ENCODE measurements at regions not wholly inside any gene's neighbourhood (a gene's known extent, or its start where the extent isn't known, plus 50 kb on each side); places are given as distances from the start of the nearest gene placed in this dataset.
"Not testable (repeated sequence)": the region's sequence is repeated elsewhere in the genome, so short reads cannot be mapped to it uniquely, and the experiment has no call there.

- no peaks in the 10 kb centered on the region for H3K9me3 ChIP-seq
- 75% methylated on average over 1 of the region's 1 CpG for WGBS (ENCODE audit: insufficient coverage)
- Mint-ChIP-seq H3K27me3 (peaks cover 0 to 5% of the 10 kb centered on the region in 2 donors), H3K9me3 (no peaks in the 10 kb centered on the region), H3K4me1 (no peaks in the 10 kb centered on the region), H3K27ac (no peak overlapping the region), H3K4me3 (no peak overlapping the region), H3K36me3 (no peaks in the 10 kb centered on the region)
- H3K27ac ChIP-seq (ENCODE audit: low read length) = no peak overlapping the region
- H3K27me3 ChIP-seq (replicated peaks in 1 of 2; ENCODE audit: control insufficient read depth in 2 of 2, extremely low read depth in 1 of 2, insufficient read depth in 2 of 2, low read length in 1 of 2) = no peaks in the 10 kb centered on the region
- ChIA-PET CTCF (no interaction called here), POLR2A (no interaction called here)
- no peaks in the 10 kb centered on the region for H3K4me1 ChIP-seq (ENCODE audit: control insufficient read depth in 1 of 2, extremely low read depth in 1 of 2, insufficient read depth in 2 of 2, low read length in 2 of 2)
- no peak for ATAC-seq (replicated peaks in 1 of 4)
- H3K4me3 ChIP-seq (ENCODE audit: control insufficient read depth in 1 of 2, extremely low read depth in 1 of 2, low read length in 1 of 2) = no peak overlapping the region
- no peak for DNase-seq
- H3K36me3 ChIP-seq (ENCODE audit: control insufficient read depth in 2 of 2, extremely low read depth in 1 of 2, insufficient read depth in 1 of 2, low read length in 1 of 2) = no peaks in the 10 kb centered on the region
These were observed 277.3 kb downstream of the RAB38 start for GRCh38 chr11:87897921-87898320.

GRCh38 chr11:87897071-87897470 lies 278.2 kb downstream of the RAB38 start:
- CTCF ChIA-PET = no interaction called here
- H3K4me3 ChIP-seq (ENCODE audit: control insufficient read depth in 1 of 2, extremely low read depth in 1 of 2, low read length in 1 of 2) = no peak overlapping the region
- no peak overlapping the region for H3K27ac ChIP-seq (ENCODE audit: low read length)
- peaks cover 0 to 5% of the 10 kb centered on the region in 2 donors for H3K27me3 Mint-ChIP-seq
- H3K27ac Mint-ChIP-seq = no peak overlapping the region
- H3K4me3 Mint-ChIP-seq = no peak overlapping the region
- H3K9me3 ChIP-seq = no peaks in the 10 kb centered on the region
- no peaks in the 10 kb centered on the region for H3K27me3 ChIP-seq (replicated peaks in 1 of 2; ENCODE audit: control insufficient read depth in 2 of 2, extremely low read depth in 1 of 2, insufficient read depth in 2 of 2, low read length in 1 of 2)
- DNase-seq (no peak), ATAC-seq (replicated peaks in 1 of 4) (no peak)
- H3K36me3 Mint-ChIP-seq = no peaks in the 10 kb centered on the region
- H3K36me3 ChIP-seq (ENCODE audit: control insufficient read depth in 2 of 2, extremely low read depth in 1 of 2, insufficient read depth in 1 of 2, low read length in 1 of 2) = no peaks in the 10 kb centered on the region
- no peaks in the 10 kb centered on the region for H3K9me3 Mint-ChIP-seq
- H3K4me1 ChIP-seq (ENCODE audit: control insufficient read depth in 1 of 2, extremely low read depth in 1 of 2, insufficient read depth in 2 of 2, low read length in 2 of 2) = no peaks in the 10 kb centered on the region
- POLR2A ChIA-PET = no interaction called here
- no peaks in the 10 kb centered on the region for H3K4me1 Mint-ChIP-seq

- H3K9me3 ChIP-seq = no peaks in the 10 kb centered on the region
- H3K27me3 Mint-ChIP-seq = peaks cover 0 to 5% of the 10 kb centered on the region in 2 donors
- H3K27ac Mint-ChIP-seq = no peak overlapping the region
- H3K4me3 ChIP-seq (ENCODE audit: control insufficient read depth in 1 of 2, extremely low read depth in 1 of 2, low read length in 1 of 2) = no peak overlapping the region
- WGBS (ENCODE audit: insufficient coverage) = 80% methylated on average over 1 of the region's 1 CpG
- H3K9me3 Mint-ChIP-seq = no peaks in the 10 kb centered on the region
- H3K4me1 Mint-ChIP-seq = no peaks in the 10 kb centered on the region
- H3K4me3 Mint-ChIP-seq = no peak overlapping the region
- ChIA-PET POLR2A (no interaction called here), CTCF (no interaction called here)
- H3K4me1 ChIP-seq (ENCODE audit: control insufficient read depth in 1 of 2, extremely low read depth in 1 of 2, insufficient read depth in 2 of 2, low read length in 2 of 2) = no peaks in the 10 kb centered on the region
- no peak for DNase-seq
- no peaks in the 10 kb centered on the region for H3K36me3 Mint-ChIP-seq
- no peaks in the 10 kb centered on the region for H3K36me3 ChIP-seq (ENCODE audit: control insufficient read depth in 2 of 2, extremely low read depth in 1 of 2, insufficient read depth in 1 of 2, low read length in 1 of 2)
- H3K27me3 ChIP-seq (replicated peaks in 1 of 2; ENCODE audit: control insufficient read depth in 2 of 2, extremely low read depth in 1 of 2, insufficient read depth in 2 of 2, low read length in 1 of 2) = no peaks in the 10 kb centered on the region
- no peak overlapping the region for H3K27ac ChIP-seq (ENCODE audit: low read length)
- no peak for ATAC-seq (replicated peaks in 1 of 4)
These were observed 280.3 kb downstream of the RAB38 start for GRCh38 chr11:87894961-87895360.

- H3K9me3 ChIP-seq = no peaks in the 10 kb centered on the region
- no peaks in the 10 kb centered on the region for H3K27me3 Mint-ChIP-seq
- 100% methylated on average over 1 of the region's 1 CpG for WGBS (ENCODE audit: insufficient coverage)
- H3K4me1 Mint-ChIP-seq = no peaks in the 10 kb centered on the region
- no peak overlapping the region for H3K27ac Mint-ChIP-seq
- ChIA-PET CTCF (no interaction called here), POLR2A (no interaction called here)
- no peaks in the 10 kb centered on the region for H3K4me1 ChIP-seq (ENCODE audit: control insufficient read depth in 1 of 2, extremely low read depth in 1 of 2, insufficient read depth in 2 of 2, low read length in 2 of 2)
- no peak overlapping the region for H3K27ac ChIP-seq (ENCODE audit: low read length)
- H3K4me3 ChIP-seq (ENCODE audit: control insufficient read depth in 1 of 2, extremely low read depth in 1 of 2, low read length in 1 of 2) = no peak overlapping the region
- DNase-seq (no peak), ATAC-seq (replicated peaks in 1 of 4) (no peak)
- no peaks in the 10 kb centered on the region for H3K27me3 ChIP-seq (replicated peaks in 1 of 2; ENCODE audit: control insufficient read depth in 2 of 2, extremely low read depth in 1 of 2, insufficient read depth in 2 of 2, low read length in 1 of 2)
- no peaks in the 10 kb centered on the region for H3K9me3 Mint-ChIP-seq
- no peak overlapping the region for H3K4me3 Mint-ChIP-seq
- H3K36me3 ChIP-seq (ENCODE audit: control insufficient read depth in 2 of 2, extremely low read depth in 1 of 2, insufficient read depth in 1 of 2, low read length in 1 of 2) = no peaks in the 10 kb centered on the region
- H3K36me3 Mint-ChIP-seq = no peaks in the 10 kb centered on the region
These were observed 283.0 kb downstream of the RAB38 start for GRCh38 chr11:87892291-87892690.

GRCh38 chr11:87889126-87889525 lies 286.1 kb downstream of the RAB38 start:
- H3K4me3 ChIP-seq (ENCODE audit: control insufficient read depth in 1 of 2, extremely low read depth in 1 of 2, low read length in 1 of 2) = no peak overlapping the region
- no peaks in the 10 kb centered on the region for H3K9me3 ChIP-seq
- no peak overlapping the region for H3K27ac ChIP-seq (ENCODE audit: low read length)
- DNase-seq (no peak), ATAC-seq (replicated peaks in 1 of 4) (no peak)
- H3K4me1 Mint-ChIP-seq = no peaks in the 10 kb centered on the region
- no peak overlapping the region for H3K4me3 Mint-ChIP-seq
- ChIA-PET POLR2A (no interaction called here), CTCF (no interaction called here)
- H3K9me3 Mint-ChIP-seq = no peaks in the 10 kb centered on the region
- H3K27me3 Mint-ChIP-seq = peaks cover 0 to 5% of the 10 kb centered on the region in 2 donors
- no peak overlapping the region for H3K27ac Mint-ChIP-seq
- H3K4me1 ChIP-seq (ENCODE audit: control insufficient read depth in 1 of 2, extremely low read depth in 1 of 2, insufficient read depth in 2 of 2, low read length in 2 of 2) = no peaks in the 10 kb centered on the region
- no peaks in the 10 kb centered on the region for H3K36me3 Mint-ChIP-seq
- H3K27me3 ChIP-seq (replicated peaks in 1 of 2; ENCODE audit: control insufficient read depth in 2 of 2, extremely low read depth in 1 of 2, insufficient read depth in 2 of 2, low read length in 1 of 2) = no peaks in the 10 kb centered on the region
- no peaks in the 10 kb centered on the region for H3K36me3 ChIP-seq (ENCODE audit: control insufficient read depth in 2 of 2, extremely low read depth in 1 of 2, insufficient read depth in 1 of 2, low read length in 1 of 2)

- ATAC-seq (replicated peaks in 1 of 4); POLR2A ChIA-PET: not testable (repeated sequence)
These were observed 290.2 kb downstream of the RAB38 start for GRCh38 chr11:87885084-87885483.

GRCh38 chr11:87879118-87879517 lies 296.1 kb downstream of the RAB38 start:
- Mint-ChIP-seq H3K4me1 (no peaks in the 10 kb centered on the region), H3K4me3 (no peak overlapping the region), H3K9me3 (no peaks in the 10 kb centered on the region), H3K36me3 (no peaks in the 10 kb centered on the region), H3K27ac (no peak overlapping the region), H3K27me3 (peaks cover 0 to 4% of the 10 kb centered on the region in 2 donors)
- Histone ChIP-seq H3K4me3 (ENCODE audit: control insufficient read depth in 1 of 2, extremely low read depth in 1 of 2, low read length in 1 of 2) (no peak overlapping the region), H3K27ac (ENCODE audit: low read length) (no peak overlapping the region), H3K27me3 (replicated peaks in 1 of 2; ENCODE audit: control insufficient read depth in 2 of 2, extremely low read depth in 1 of 2, insufficient read depth in 2 of 2, low read length in 1 of 2) (no peaks in the 10 kb centered on the region), H3K36me3 (ENCODE audit: control insufficient read depth in 2 of 2, extremely low read depth in 1 of 2, insufficient read depth in 1 of 2, low read length in 1 of 2) (no peaks in the 10 kb centered on the region), H3K4me1 (ENCODE audit: control insufficient read depth in 1 of 2, extremely low read depth in 1 of 2, insufficient read depth in 2 of 2, low read length in 2 of 2) (no peaks in the 10 kb centered on the region), H3K9me3 (no peaks in the 10 kb centered on the region)
- no CpG with 5 or more reads among the region's 4 CpGs for WGBS (ENCODE audit: insufficient coverage)
- ChIA-PET POLR2A (no interaction called here), CTCF (interaction anchor here (1.0 to 1.3 kb wide), 2 partner anchors 665 to 673 kb away, joined by 3 read pairs; no protein-coding TSS in a partner anchor)
- ATAC-seq (replicated peaks in 1 of 4) = no peak
- no peak for DNase-seq

More at GRCh38 chr11:87885084-87885483, 290.2 kb downstream of the RAB38 start:
- H3K4me3 Mint-ChIP-seq; CTCF ChIA-PET; H3K9me3 Mint-ChIP-seq; H3K36me3 ChIP-seq (ENCODE audit: control insufficient read depth in 2 of 2, extremely low read depth in 1 of 2, insufficient read depth in 1 of 2, low read length in 1 of 2); H3K27me3 Mint-ChIP-seq; H3K4me1 Mint-ChIP-seq; H3K36me3 Mint-ChIP-seq; H3K4me1 ChIP-seq (ENCODE audit: control insufficient read depth in 1 of 2, extremely low read depth in 1 of 2, insufficient read depth in 2 of 2, low read length in 2 of 2); H3K27me3 ChIP-seq (replicated peaks in 1 of 2; ENCODE audit: control insufficient read depth in 2 of 2, extremely low read depth in 1 of 2, insufficient read depth in 2 of 2, low read length in 1 of 2); H3K9me3 ChIP-seq; H3K4me3 ChIP-seq (ENCODE audit: control insufficient read depth in 1 of 2, extremely low read depth in 1 of 2, low read length in 1 of 2); DNase-seq; H3K27ac Mint-ChIP-seq; H3K27ac ChIP-seq (ENCODE audit: low read length): not testable (repeated sequence)
- no CpG with 5 or more reads among the region's 1 CpG for WGBS (ENCODE audit: insufficient coverage)

All from T-cell (primary cell).